CD4-positive, alpha-beta T cell treated with Interferon alpha-2 for 1 hour (primary cell): ENCODE measurements at regions not wholly inside any gene's neighbourhood (a gene's known extent, or its start where the extent isn't known, plus 50 kb on each side); places are given as distances from the start of the nearest gene placed in this dataset.
A peak's percentile ranks its signal among the peaks of the same experiment; 100 is the strongest.

Experiments
- DNase-seq, 2 donors: peaks; one replicate each; pipeline ENCODE4 v3.0.0-alpha.2; 2020 to 2022

GRCh38 chr13:80454245-80454644, 113.3 kb upstream of the SPRY2 start:
- no peak for DNase-seq

DNA sequence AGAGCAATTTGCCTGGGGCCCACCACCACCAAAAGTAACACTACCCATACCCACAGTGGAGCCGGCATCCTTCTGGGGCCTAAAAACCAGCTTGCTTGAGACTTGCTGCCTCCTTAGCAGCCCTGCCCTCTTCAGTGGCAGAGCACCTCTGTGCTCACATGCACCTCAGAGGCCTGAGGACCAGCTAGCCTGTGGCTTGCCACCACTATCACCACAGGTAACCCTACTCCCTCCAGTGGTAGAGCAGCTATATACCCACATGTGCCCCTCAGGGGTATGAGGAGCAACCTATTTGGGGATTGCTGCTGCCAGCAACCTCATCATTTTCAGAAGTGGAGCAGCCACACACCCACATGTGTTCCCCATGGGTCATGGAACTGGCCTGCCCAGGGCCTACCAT, 111.4 kb upstream of the SPRY2 start:
- no peak for DNase-seq

DNA sequence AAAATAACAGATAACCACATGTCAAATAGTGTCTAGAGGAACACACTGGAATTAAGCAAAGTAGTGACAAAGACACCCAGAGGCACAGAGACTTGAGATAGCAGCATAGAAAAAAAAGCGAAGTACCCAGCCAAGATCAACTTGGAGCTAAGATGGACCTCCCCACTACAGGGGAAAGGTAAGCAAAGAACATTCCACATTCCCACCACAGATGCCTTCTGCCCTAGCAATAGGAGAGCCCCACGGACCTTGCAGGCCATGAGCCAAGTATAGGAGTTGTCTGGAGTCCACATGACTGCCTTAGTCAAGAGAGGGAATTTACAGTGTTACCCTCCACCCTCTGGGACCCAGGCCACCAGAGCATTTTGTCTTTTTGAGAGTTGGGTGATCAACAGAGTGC, 110.7 kb upstream of the SPRY2 start:
- no peak for DNase-seq

- no peak for DNase-seq
Measured at GRCh38 chr13:80450386-80450785, 109.5 kb upstream of the SPRY2 start.

DNA sequence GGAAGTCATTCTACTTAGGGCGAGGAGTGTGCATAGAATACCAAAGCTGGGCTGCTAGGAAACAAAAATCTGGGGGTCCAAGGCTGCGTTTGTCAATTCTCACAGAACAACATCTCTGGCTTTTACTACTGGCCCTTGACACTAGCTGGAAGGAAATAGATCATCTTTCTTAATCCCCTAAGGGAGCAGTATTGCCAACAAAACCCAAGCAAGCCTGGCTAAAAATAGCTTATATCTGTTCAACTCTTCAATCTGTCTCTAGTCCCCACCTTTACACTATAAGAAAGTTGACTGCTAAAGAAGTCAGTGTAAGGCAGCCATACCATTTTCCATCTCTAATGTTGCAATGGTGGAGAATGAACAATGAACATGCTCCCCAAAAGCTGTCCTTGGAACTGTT, 107.8 kb upstream of the SPRY2 start:
- DNase-seq = no peak

DNA sequence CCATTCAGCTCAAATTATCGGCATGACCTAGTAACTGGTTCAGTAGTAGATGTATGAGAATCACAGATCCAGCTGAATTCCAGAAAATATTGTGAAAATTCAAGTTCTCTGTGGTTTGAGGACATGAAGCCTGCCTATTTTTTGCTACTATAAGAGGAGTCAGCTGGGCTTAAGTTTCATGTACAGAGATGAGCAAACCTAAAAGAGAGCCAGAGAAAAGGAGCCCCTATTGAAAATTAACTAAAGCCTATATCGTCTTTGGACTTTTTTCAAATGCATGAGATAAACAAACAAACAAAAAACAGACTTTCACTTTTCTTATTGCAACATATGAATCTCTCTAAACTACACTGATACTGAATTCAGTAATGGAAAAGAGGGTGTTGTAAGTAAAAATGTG, 106.8 kb upstream of the SPRY2 start:
- no peak for DNase-seq

DNA sequence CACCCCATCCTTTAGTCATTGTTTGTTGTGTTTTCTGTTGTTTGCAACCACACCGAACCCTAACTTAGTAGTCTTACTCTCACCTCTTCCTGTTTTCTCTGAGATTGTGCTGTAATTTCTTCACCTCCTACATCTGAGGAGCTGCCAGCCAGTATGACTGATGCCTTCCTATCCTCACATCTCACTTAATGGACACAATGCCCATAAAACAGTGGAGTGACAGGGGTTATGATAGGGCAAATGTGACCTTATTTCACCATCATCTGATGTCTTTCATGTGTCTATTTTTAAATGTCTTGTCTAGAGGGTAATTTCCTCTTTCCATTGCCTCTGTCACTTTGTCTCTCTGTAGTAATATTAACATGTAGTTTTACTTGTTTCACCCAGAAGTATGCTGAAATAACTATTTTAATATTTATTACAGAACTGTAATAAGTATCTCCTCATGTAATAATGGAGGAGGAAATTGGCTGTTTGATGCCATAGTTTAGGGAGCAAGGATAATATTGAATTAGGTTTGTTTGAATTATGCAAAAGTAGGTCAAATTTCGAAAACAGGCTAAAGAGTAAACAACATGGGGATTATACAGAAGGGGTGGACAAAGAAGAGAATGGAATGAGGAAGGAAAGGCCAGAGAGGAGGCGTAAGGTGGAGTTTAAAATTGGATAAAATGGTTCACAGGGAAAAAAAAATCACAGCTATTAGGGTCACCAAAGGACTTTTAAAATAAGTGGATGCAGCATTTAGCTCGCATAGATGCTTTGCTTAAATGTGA, 103.5 kb upstream of the SPRY2 start:
- DNase-seq = peak in 1 of 2 donors; percentile 4

GRCh38 chr13:80442609-80443008, 101.7 kb upstream of the SPRY2 start:
- no peak for DNase-seq

GRCh38 chr13:80441968-80442367, 101.0 kb upstream of the SPRY2 start:
- no peak for DNase-seq

GRCh38 chr13:80438521-80438920, 97.6 kb upstream of the SPRY2 start:
- no peak for DNase-seq

DNA sequence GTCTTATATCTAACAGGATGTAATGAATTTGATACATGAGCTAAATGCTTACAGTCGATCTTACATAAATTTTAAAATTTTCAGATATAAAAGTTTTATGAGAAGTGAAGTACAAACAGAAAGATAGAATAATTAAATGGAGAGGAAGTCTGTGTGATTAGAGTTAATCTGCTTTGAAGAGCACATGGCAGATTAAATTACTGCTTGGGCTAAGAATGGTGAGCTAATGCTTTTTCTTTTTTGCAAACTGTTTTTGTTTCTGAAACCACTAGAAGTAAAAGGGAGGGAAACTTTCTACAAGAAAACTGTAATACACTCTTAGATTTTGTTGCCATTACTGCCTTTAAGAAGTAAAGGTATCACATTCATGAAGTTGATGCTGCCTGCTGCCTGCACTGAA, 96.3 kb upstream of the SPRY2 start:
- no peak for DNase-seq

GRCh38 chr13:80436571-80437169, 95.7 kb upstream of the SPRY2 start:
- DNase-seq = no peak

- DNase-seq = no peak
Measured at GRCh38 chr13:80430561-80430960, 89.6 kb upstream of the SPRY2 start.

DNA sequence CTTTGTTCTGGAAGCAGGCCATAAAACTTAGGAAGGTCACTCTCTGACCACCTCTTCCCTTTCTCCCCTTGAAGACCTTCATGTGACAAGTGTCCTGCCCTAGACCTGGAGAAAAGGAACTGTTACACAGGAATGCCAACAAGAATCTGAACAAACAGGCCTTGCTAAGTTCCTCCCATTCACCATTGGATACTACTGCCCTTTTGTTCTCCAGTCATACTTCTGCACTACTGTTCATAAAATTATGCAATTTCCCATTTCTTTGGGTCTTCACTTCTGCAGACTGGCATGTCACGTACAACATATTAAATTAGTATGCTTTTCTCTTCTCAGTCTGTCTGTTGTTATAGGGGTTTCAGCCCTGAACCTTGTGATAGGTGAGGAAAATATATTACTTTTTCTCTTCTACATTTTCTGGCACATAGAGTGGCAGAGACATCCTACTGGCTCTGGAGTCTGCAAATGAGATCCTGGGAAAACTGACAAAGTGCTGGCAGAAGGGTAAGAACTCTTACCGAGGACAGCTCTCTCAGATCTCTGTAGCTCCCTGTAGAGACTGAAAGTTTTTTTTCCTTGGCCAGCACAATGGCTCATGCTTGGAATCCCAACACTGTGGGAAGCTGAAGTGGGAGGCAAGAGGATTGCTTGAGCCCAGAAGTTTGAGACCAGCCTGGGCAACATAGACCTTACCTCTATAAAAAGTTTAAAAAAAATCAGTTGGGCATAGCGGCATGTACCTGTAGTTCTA, 87.6 kb upstream of the SPRY2 start:
- no peak for DNase-seq

GRCh38 chr13:80419416-80419815, 78.5 kb upstream of the SPRY2 start:
- DNase-seq = no peak

- DNase-seq = no peak
Measured at GRCh38 chr13:80413611-80414010, 72.7 kb upstream of the SPRY2 start.

- DNase-seq = no peak
Measured at GRCh38 chr13:80408270-80408669, 67.3 kb upstream of the SPRY2 start.

- no peak for DNase-seq
Measured at GRCh38 chr13:80400865-80401426, 60.0 kb upstream of the SPRY2 start.

GRCh38 chr13:80400164-80400864, 59.4 kb upstream of the SPRY2 start:
- peak; percentile 6 to 11 for DNase-seq

GRCh38 chr13:80399340-80400163, 58.6 kb upstream of the SPRY2 start:
- peak in 1 of 2 donors; percentile 11 for DNase-seq
